ENCODE measurements at regions not wholly inside any gene's neighbourhood (a gene's known extent, or its start where the extent isn't known, plus 50 kb on each side); places are given as distances from the start of the nearest gene placed in this dataset.

DNA sequence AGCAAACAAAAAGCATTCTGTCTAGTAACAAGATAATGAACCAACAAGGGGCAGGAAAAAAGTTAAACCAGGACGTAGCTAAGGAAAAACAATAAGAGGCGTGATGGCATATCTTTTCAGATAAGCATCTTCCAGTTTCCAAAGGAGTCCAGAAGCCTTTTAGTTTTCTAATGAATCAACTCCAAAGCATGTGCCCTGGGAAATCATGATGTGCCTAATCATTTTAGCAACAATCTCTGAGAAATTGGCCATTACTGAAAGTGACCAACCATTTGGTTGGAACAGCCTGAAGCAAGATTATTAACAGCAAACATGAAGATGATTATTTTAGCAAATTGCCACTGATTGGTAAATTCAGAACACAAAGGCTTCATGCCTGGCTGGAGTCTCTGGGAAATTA, 440.9 kb upstream of the MAF start:
- no peak for ATAC-seq
- DNase-seq, result no peak
- Histone ChIP-seq H3K27ac (ENCODE audit: low read length) (no peak overlapping the region), H3K4me1 (ENCODE audit: control insufficient read depth, insufficient read depth, low read length) (no peaks in the 10 kb centered on the region), H3K9me3 (ENCODE audit: control insufficient read depth, insufficient read depth, low read length) (no peaks in the 10 kb centered on the region), H3K4me3 (ENCODE audit: low read length) (no peak overlapping the region), H3K27me3 (ENCODE audit: control insufficient read depth, insufficient read depth, low read length) (peaks cover 3% of the 10 kb centered on the region), H3K36me3 (ENCODE audit: control insufficient read depth, insufficient read depth, low read length) (no peaks in the 10 kb centered on the region)
- Mint-ChIP-seq H3K27ac (no peak overlapping the region), H3K36me3 (no peaks in the 10 kb centered on the region), H3K4me1 (no peaks in the 10 kb centered on the region), H3K9me3 (no peaks in the 10 kb centered on the region), H3K4me3 (no peak overlapping the region), H3K27me3 (ENCODE audit: low read depth in 2 of 2) (peaks cover 31 to 60% of the 10 kb centered on the region in 2 donors)
- intact Hi-C loops (cut with micrococcal nuclease), result no loop called here
- TF ChIP-seq, protein P1, sequence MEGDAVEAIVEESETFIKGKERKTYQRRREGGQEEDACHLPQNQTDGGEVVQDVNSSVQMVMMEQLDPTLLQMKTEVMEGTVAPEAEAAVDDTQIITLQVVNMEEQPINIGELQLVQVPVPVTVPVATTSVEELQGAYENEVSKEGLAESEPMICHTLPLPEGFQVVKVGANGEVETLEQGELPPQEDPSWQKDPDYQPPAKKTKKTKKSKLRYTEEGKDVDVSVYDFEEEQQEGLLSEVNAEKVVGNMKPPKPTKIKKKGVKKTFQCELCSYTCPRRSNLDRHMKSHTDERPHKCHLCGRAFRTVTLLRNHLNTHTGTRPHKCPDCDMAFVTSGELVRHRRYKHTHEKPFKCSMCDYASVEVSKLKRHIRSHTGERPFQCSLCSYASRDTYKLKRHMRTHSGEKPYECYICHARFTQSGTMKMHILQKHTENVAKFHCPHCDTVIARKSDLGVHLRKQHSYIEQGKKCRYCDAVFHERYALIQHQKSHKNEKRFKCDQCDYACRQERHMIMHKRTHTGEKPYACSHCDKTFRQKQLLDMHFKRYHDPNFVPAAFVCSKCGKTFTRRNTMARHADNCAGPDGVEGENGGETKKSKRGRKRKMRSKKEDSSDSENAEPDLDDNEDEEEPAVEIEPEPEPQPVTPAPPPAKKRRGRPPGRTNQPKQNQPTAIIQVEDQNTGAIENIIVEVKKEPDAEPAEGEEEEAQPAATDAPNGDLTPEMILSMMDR (IDR thresholded peaks at IDR 0.05), result no peak
- 91% methylated on average over 2 of the region's 2 CpGs for WGBS (ENCODE audit: insufficient coverage)

DNA sequence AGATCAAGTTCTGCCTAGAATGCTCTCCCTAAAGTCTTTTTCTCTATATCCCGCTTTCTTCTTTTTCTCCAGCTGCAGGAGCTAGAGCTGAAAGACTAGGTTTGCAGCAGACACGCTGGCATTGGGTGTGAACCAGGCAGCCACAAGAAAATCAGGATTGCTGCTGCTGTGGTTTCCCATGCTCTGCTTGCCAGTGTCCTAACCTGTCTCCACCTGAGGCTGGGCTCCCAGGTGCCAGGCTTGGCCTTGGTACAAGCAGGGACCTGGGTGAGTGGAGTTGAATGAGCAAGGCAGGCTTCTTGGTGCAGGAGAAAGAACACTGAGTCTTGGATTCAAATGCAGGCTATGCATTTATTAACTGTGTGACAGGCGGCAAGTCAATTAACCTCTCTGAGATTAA, 440.3 kb upstream of the MAF start:
- Histone ChIP-seq H3K9me3 (ENCODE audit: control insufficient read depth, insufficient read depth, low read length) (no peaks in the 10 kb centered on the region), H3K27me3 (ENCODE audit: control insufficient read depth, insufficient read depth, low read length) (no peaks in the 10 kb centered on the region), H3K27ac (ENCODE audit: low read length) (no peak overlapping the region), H3K4me1 (ENCODE audit: control insufficient read depth, insufficient read depth, low read length) (no peaks in the 10 kb centered on the region), H3K4me3 (ENCODE audit: low read length) (no peak overlapping the region), H3K36me3 (ENCODE audit: control insufficient read depth, insufficient read depth, low read length) (no peaks in the 10 kb centered on the region)
- 89% methylated on average over 2 of the region's 3 CpGs for WGBS (ENCODE audit: insufficient coverage)
- intact Hi-C loops (cut with micrococcal nuclease), result no loop called here
- Mint-ChIP-seq H3K27me3 (ENCODE audit: low read depth in 2 of 2) (peaks cover 27 to 66% of the 10 kb centered on the region in 2 donors), H3K9me3 (no peaks in the 10 kb centered on the region), H3K4me3 (no peak overlapping the region), H3K4me1 (no peaks in the 10 kb centered on the region), H3K36me3 (no peaks in the 10 kb centered on the region), H3K27ac (no peak overlapping the region)
- no peak for ATAC-seq
- TF ChIP-seq, protein P1 (IDR thresholded peaks at IDR 0.05), result no peak
- no peak for DNase-seq

DNA sequence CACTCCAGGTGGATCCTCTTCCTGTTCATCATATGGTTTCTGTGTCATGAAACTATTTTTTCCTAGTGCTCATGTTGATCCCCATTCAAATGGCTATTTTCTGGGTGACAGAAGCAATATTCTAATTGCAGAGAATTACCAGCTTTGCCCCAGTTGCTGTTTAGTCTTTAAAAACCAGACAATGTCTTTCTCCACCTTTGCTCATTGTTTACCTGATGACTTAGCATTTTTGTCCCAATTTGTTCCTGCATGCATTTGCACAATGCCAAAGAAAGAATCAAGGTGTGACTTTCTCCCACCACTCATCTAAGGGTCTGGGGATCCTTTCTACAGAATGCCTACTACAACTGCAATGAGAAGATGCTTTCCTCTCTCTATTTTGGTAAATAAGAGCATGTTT, 439.9 kb upstream of the MAF start:
- Histone ChIP-seq H3K36me3 (ENCODE audit: control insufficient read depth, insufficient read depth, low read length) (no peaks in the 10 kb centered on the region), H3K27ac (ENCODE audit: low read length) (no peak overlapping the region), H3K9me3 (ENCODE audit: control insufficient read depth, insufficient read depth, low read length) (no peaks in the 10 kb centered on the region), H3K4me3 (ENCODE audit: low read length) (no peak overlapping the region), H3K27me3 (ENCODE audit: control insufficient read depth, insufficient read depth, low read length) (no peaks in the 10 kb centered on the region), H3K4me1 (ENCODE audit: control insufficient read depth, insufficient read depth, low read length) (no peaks in the 10 kb centered on the region)
- TF ChIP-seq, protein P1 (IDR thresholded peaks at IDR 0.05), result no peak
- Mint-ChIP-seq H3K27me3 (ENCODE audit: low read depth in 2 of 2) (peaks cover 27 to 67% of the 10 kb centered on the region in 2 donors), H3K36me3 (no peaks in the 10 kb centered on the region), H3K9me3 (no peaks in the 10 kb centered on the region), H3K4me3 (no peak overlapping the region), H3K4me1 (no peaks in the 10 kb centered on the region), H3K27ac (no peak overlapping the region)
- DNase-seq (no peak), ATAC-seq (no peak)
- intact Hi-C loops (cut with micrococcal nuclease), result no loop called here

DNA sequence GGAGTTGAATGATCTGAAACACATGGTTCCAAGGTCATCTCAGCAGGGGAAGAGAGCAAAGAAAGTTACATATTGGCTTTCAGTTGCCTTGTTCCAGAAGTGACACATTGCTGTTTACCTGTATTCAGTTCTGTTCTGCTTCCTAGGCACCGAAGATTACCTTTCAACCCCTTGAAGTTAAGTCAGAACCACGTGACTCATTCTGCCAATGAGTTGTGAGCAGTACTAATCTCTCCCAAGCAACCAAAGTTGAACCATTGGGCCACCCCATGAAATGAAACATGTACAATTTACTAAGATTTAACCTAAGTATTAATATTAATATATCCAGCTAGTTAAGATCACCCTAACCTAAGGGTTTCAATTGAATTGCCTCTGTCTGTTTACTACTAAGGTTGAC, 439.2 kb upstream of the MAF start:
- TF ChIP-seq, protein P1 (IDR thresholded peaks at IDR 0.05), result no peak
- no peak for ATAC-seq
- no peak overlapping the region for H3K27ac ChIP-seq (ENCODE audit: low read length)
- Mint-ChIP-seq H3K27ac (no peak overlapping the region), H3K27me3 (ENCODE audit: low read depth in 2 of 2) (peaks cover 27 to 67% of the 10 kb centered on the region in 2 donors), H3K36me3 (no peaks in the 10 kb centered on the region), H3K9me3 (no peaks in the 10 kb centered on the region), H3K4me1 (no peaks in the 10 kb centered on the region), H3K4me3 (no peak overlapping the region)
- H3K4me3 ChIP-seq (ENCODE audit: low read length), result no peak overlapping the region
- no peaks in the 10 kb centered on the region for H3K27me3 ChIP-seq (ENCODE audit: control insufficient read depth, insufficient read depth, low read length)
- H3K36me3 ChIP-seq (ENCODE audit: control insufficient read depth, insufficient read depth, low read length), result no peaks in the 10 kb centered on the region
- H3K9me3 ChIP-seq (ENCODE audit: control insufficient read depth, insufficient read depth, low read length), result no peaks in the 10 kb centered on the region
- intact Hi-C loops (cut with micrococcal nuclease), result no loop called here
- WGBS (ENCODE audit: insufficient coverage), result 69% methylated on average over 2 of the region's 2 CpGs
- H3K4me1 ChIP-seq (ENCODE audit: control insufficient read depth, insufficient read depth, low read length), result no peaks in the 10 kb centered on the region
- DNase-seq, result no peak
